Aorta (tissue), 5 donors: ENCODE measurements at regions not wholly inside any gene's neighbourhood (a gene's known extent, or its start where the extent isn't known, plus 50 kb on each side); places are given as distances from the start of the nearest gene placed in this dataset.

Source experiments
- ATAC-seq: fragments of 200-7000 bp; cut with Tn5 transposase; one replicate; pipeline ENCODE4 v1.9.1; 2022; ENCODE audit warnings: moderate library complexity; ENCODE audit not compliant: low FRiP score
- DNase-seq, 2 donors: peaks; one replicate each; pipeline ENCODE4 v3.0.0-alpha.2; 2020
- H3K27ac ChIP-seq, 2 donors: one replicate each; pipeline ENCODE4 v1.5.1; 2013; ENCODE audit warnings: low read length in 2 of 2, mild to moderate bottlenecking in 2 of 2, moderate library complexity in 2 of 2, control low read depth in 1 of 2, inconsistent platforms in 1 of 2, low read depth in 1 of 2
- H3K27me3 ChIP-seq, 2 donors: one replicate each; pipeline ENCODE4 v1.6.1; 2013; ENCODE audit warnings: control low read depth in 1 of 2, low read length in 1 of 2, mild to moderate bottlenecking in 1 of 2, moderate library complexity in 1 of 2; ENCODE audit not compliant: insufficient read depth in 2 of 2, control insufficient read depth in 1 of 2
- H3K36me3 ChIP-seq, 2 donors: one replicate each; pipeline ENCODE4 v1.6.1; 2013; ENCODE audit warnings: control low read depth in 1 of 2, low read length in 1 of 2, mild to moderate bottlenecking in 1 of 2; ENCODE audit not compliant: insufficient read depth in 2 of 2, control insufficient read depth in 1 of 2
- H3K4me1 ChIP-seq, 2 donors: one replicate each; pipeline ENCODE4 v1.6.1; 2013; ENCODE audit warnings: low read length in 2 of 2, control low read depth in 1 of 2, mild to moderate bottlenecking in 1 of 2, moderate library complexity in 1 of 2; ENCODE audit not compliant: insufficient read depth in 2 of 2, control insufficient read depth in 1 of 2
- H3K4me3 ChIP-seq, 2 donors: one replicate each; pipeline ENCODE4 v1.5.1; 2013; ENCODE audit warnings: low read length in 2 of 2, control low read depth in 1 of 2, mild to moderate bottlenecking in 1 of 2
- H3K9me3 ChIP-seq: one replicate; pipeline ENCODE4 v1.6.1; 2013; ENCODE audit warnings: mild to moderate bottlenecking, low read length; ENCODE audit not compliant: control insufficient read depth
- WGBS, 2 donors: extraction: QIAGEN DNeasy Blood & Tissue Kit; methylation state at CpG; one replicate each; pipeline ENCODE4 v1.1.7; 2013; 5-methylcytosine and 5-hydroxymethylcytosine counted together
- intact Hi-C, 2 donors: fragments of 100-400 bp; cut with DNase I; formaldehyde crosslinking; loops; one replicate each; pipeline versions ENCODE4 v1.14.2 to v1.15.0; 2022
- donor health status: healthy with polysubstance abuse.
- donor health status: Bipolar disorder and iron deficiency.
- donor health status: DM: no; HTN: no; CAD: no.
- donor health status: DM: no; HTN: no; CAD: no.
- donor health status: DM: yes; HTN: yes; CAD: no.

GRCh38 chr1:57492586-57493226 lies 68.8 kb upstream of the DAB1 start:
- 55 to 57% methylated on average over 5 of the region's 5 CpGs for WGBS, 2 donors
- Histone ChIP-seq H3K36me3 (no peaks in the 10 kb centered on the region), H3K4me1 (no peaks in the 10 kb centered on the region), H3K4me3 (no peak overlapping the region), H3K9me3 (peaks cover 1% of the 10 kb centered on the region), H3K27me3 (no peaks in the 10 kb centered on the region), H3K27ac (no peak overlapping the region)
- DNase-seq (no peak), ATAC-seq (no peak)
- intact Hi-C loops = no loop called here

DNA sequence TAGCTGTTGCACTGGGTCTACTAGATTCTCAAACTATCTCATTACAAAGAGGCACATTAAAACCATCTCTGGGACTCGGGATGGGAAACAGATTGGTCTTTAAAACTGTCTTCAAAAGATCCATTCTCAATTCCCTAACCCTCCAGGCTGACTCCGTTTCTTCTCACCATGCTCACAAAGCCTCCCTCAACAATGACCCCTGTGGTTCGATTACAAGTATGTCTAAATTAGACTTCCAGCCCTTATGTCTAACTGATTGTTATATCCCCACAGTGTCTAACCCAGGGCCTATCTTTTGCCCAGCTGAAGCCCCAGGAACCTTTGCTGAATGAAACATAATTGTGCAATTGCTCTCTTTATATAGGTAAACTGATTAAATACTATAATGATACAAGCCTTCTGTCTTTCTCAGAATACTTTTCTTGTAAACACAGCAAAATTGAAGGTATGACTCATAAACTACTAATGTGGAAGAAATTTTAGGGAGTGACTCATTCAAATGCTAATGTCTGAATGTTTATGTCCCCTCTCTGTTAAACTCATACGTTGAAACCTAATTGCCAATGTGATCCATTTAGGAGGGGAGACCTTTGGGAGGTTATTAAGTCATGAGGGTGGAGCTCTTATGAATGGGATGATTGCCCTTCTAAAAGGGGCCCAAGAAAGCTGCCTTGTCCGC lies 65.6 kb upstream of the DAB1 start:
- no peaks in the 10 kb centered on the region for H3K4me1 ChIP-seq
- DNase-seq = no peak
- H3K9me3 ChIP-seq = peaks cover 1% of the 10 kb centered on the region
- H3K36me3 ChIP-seq = no peaks in the 10 kb centered on the region
- no peak overlapping the region for H3K27ac ChIP-seq
- no peak for ATAC-seq
- WGBS, 2 donors = 69% methylated on average over 5 of the region's 5 CpGs
- H3K27me3 ChIP-seq = no peaks in the 10 kb centered on the region
- intact Hi-C loops = no loop called here
- no peak overlapping the region for H3K4me3 ChIP-seq

DNA sequence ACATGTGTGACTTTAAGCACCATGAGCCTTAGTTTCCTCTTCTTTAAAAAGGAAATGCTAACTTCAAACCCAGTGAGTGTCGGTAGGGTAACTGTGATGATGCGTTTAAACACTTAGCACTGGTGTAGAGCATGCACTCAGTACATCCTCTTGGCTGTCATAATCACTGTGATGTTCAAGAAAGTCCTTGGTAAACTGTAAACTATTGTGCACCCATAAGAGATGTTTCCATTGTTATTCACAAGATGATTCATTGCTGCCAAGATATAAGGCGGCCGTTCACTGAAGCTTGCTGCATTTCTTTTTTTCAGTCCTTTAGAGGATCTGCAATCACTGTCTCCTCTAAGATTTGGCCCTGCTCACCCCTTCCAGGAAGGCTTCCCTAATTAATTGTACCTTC lies 61.8 kb upstream of the DAB1 start:
- WGBS, 2 donors = 50 to 62% methylated on average over 4 of the region's 4 CpGs
- DNase-seq = no peak
- intact Hi-C loops = no loop called here

GRCh38 chr1:57483954-57484353 lies 60.1 kb upstream of the DAB1 start:
- Histone ChIP-seq H3K4me3 (no peak overlapping the region), H3K9me3 (no peaks in the 10 kb centered on the region), H3K27me3 (no peaks in the 10 kb centered on the region), H3K36me3 (no peaks in the 10 kb centered on the region), H3K27ac (no peak overlapping the region), H3K4me1 (no peaks in the 10 kb centered on the region)
- no peak for DNase-seq
- no peak for ATAC-seq
- intact Hi-C loops = no loop called here
- 91% methylated on average over 1 of the region's 1 CpG for WGBS, 2 donors

More for the DNA sequence above, 61.8 kb upstream of the DAB1 start:
- H3K9me3 ChIP-seq = no peaks in the 10 kb centered on the region
- H3K4me1 ChIP-seq = no peaks in the 10 kb centered on the region
- no peak for ATAC-seq
- no peaks in the 10 kb centered on the region for H3K36me3 ChIP-seq
- H3K27me3 ChIP-seq = no peaks in the 10 kb centered on the region
- no peak overlapping the region for H3K4me3 ChIP-seq
- no peak overlapping the region for H3K27ac ChIP-seq

DNA sequence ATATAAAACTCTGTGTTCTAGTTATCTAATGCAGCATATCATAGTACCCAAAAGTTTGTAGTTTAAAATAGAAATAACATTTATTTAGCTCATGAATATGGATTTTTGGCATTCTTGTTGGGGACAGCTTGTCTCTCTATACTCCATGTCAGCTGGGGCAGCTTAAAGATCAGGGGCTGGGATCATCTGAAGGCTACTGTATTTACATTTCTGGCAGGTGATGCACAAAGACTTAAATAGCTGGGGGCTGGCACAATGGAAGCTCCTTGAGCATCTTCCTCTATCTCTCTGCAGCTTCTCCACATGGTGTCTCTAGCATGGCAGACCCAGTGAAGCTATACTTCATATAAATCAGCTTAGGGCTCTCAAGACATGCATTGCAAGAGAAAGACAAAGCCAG lies 55.6 kb upstream of the DAB1 start:
- intact Hi-C loops = no loop called here
- no peak for DNase-seq
- H3K9me3 ChIP-seq = no peaks in the 10 kb centered on the region
- H3K36me3 ChIP-seq = no peaks in the 10 kb centered on the region
- ATAC-seq = no peak
- H3K4me3 ChIP-seq = no peak overlapping the region
- no peaks in the 10 kb centered on the region for H3K4me1 ChIP-seq
- H3K27ac ChIP-seq = no peak overlapping the region
- H3K27me3 ChIP-seq = no peaks in the 10 kb centered on the region

DNA sequence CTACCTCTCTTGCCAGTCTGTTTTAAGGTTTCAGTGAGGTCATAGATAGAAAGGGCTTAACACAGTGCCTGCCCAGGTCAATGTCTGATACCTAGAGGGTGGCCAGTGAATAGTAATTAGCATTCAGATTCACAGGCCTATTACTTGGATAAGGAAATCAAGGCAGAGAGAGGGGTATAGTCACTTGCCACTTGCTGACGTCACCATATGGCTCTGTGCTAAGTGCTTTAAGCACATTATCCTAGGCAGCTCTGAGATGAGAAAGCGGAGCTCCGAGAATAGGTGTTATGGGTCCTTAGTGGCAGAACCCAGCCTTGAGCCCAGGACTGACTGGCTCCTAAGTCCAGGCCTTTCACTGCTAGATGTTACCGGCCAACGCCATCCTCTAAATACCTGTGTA lies 51.5 kb upstream of the DAB1 start:
- intact Hi-C loops = no loop called here
- Histone ChIP-seq H3K27ac (no peak overlapping the region), H3K4me1 (no peaks in the 10 kb centered on the region)

GRCh38 chr1:57474137-57474750 lies 50.4 kb upstream of the DAB1 start:
- Histone ChIP-seq H3K4me1 (no peaks in the 10 kb centered on the region), H3K36me3 (no peaks in the 10 kb centered on the region), H3K27me3 (no peaks in the 10 kb centered on the region), H3K9me3 (no peaks in the 10 kb centered on the region), H3K4me3 (no peak overlapping the region), H3K27ac (no peak overlapping the region)
- ATAC-seq (no peak), DNase-seq (no peak)
- 61 to 71% methylated on average over 4 of the region's 4 CpGs for WGBS, 2 donors
- intact Hi-C loops = no loop called here

More for the DNA sequence above, 51.5 kb upstream of the DAB1 start:
- Histone ChIP-seq H3K9me3 (no peaks in the 10 kb centered on the region), H3K36me3 (no peaks in the 10 kb centered on the region), H3K4me3 (no peak overlapping the region), H3K27me3 (no peaks in the 10 kb centered on the region)
- WGBS, 2 donors = 91% methylated on average over 5 of the region's 5 CpGs
- DNase-seq = no peak
- ATAC-seq = no peak
